Kidney epithelial cell (primary cell): ENCODE measurements at regions not wholly inside any gene's neighbourhood (a gene's known extent, or its start where the extent isn't known, plus 50 kb on each side); places are given as distances from the start of the nearest gene placed in this dataset.

Experiments
- DNase-seq: peaks from one replicate; pipeline ENCODE4 v3.0.0-alpha.2; 2010; ENCODE audit warnings: low read depth
- H3K27me3 ChIP-seq: 2 replicates; pipeline ENCODE4 v1.6.0; 2011; ENCODE audit warnings: low read length; ENCODE audit not compliant: control insufficient read depth, insufficient read depth
- H3K36me3 ChIP-seq: 2 replicates; pipeline ENCODE4 v1.5.1; 2011; ENCODE audit warnings: low read length; ENCODE audit not compliant: control insufficient read depth, insufficient read depth
- H3K4me3 ChIP-seq: 2 replicates; pipeline ENCODE4 v1.5.1; 2011; ENCODE audit warnings: low read depth, mild to moderate bottlenecking, control low read depth, low read length
- CTCF ChIP-seq: IDR thresholded peaks from 2 replicates; pipeline ENCODE4 v1.5.1; 2011; ENCODE audit warnings: mild to moderate bottlenecking, moderate library complexity, low read length, control low read depth, inconsistent platforms; ENCODE audit not compliant: insufficient read depth, poor library complexity, severe bottlenecking

DNA sequence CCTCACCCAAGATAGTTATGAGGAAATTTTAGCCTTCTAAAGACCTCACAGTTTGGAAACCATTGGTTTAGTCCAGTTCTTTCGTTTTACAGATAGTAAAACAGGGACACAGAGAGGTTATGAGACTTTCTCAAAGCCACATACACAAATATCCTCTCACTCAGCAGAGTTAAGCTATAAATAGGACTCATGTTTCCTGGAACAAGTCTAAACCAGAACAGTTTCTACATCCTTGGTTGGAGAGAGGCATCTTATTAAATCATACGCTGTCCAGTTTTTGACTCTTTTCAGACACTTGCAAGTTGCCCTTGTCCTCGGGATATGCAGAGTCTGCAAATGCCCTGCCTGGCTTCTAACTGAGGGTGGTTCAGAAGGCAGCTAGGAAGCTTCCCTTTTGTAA is 462.1 kb upstream of the DEPDC1 start:
- H3K27me3 ChIP-seq = no peaks in the 10 kb centered on the region
- no peaks in the 10 kb centered on the region for H3K36me3 ChIP-seq
- no peak for TF ChIP-seq CTCF
- no peak for DNase-seq
- no peak overlapping the region for H3K4me3 ChIP-seq

DNA sequence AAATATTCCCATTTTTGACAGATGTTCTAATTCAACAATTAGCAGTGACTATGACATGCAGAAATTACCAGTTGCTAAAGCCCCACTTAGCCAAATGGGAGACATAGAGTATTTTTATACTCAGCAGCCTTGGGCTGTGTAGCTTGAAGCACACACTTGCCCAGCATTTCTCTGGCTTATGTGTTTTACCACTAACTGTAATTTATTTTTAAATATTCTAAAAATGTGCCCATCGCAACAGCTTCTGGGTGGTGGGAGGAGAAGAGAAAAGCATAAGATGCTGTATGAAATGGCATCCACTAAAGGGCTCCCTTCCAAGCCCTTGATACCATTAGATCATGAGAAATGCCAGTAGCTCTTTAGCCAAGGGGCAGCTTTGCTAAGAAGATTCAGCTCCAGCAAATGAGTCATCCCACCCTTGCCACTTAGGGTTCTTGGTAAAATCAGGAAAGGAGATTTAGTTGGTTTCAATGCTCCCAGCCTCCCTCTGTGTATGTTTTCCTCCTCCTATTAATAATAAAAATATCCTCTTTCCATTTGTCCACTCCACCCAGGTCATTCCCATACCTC is 462.7 kb upstream of the DEPDC1 start:
- no peak for TF ChIP-seq CTCF
- H3K4me3 ChIP-seq = no peak overlapping the region
- no peaks in the 10 kb centered on the region for H3K27me3 ChIP-seq
- DNase-seq = no peak
- H3K36me3 ChIP-seq = no peaks in the 10 kb centered on the region

DNA sequence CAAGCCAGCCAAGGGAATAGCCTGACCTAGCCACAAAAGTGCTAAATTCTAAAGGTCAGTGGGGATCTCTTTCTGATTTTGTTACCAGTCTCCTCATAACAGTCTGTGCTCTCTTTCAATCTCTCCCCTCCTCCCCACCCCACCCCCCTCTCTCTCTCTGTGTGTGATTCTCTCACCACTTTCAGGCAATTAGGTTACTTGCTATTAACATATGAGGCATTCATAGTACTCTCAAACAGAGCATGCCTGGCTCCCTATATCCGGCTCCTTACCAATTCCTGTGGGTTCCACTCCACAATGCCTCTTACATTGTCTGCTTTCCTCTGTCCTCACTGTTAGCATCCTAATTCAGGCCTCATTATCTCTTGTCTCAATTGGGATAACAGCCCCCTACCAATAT is 464.3 kb upstream of the DEPDC1 start:
- TF ChIP-seq CTCF = no peak
- DNase-seq = no peak
- Histone ChIP-seq H3K27me3 (no peaks in the 10 kb centered on the region), H3K36me3 (no peaks in the 10 kb centered on the region), H3K4me3 (no peak overlapping the region)

DNA sequence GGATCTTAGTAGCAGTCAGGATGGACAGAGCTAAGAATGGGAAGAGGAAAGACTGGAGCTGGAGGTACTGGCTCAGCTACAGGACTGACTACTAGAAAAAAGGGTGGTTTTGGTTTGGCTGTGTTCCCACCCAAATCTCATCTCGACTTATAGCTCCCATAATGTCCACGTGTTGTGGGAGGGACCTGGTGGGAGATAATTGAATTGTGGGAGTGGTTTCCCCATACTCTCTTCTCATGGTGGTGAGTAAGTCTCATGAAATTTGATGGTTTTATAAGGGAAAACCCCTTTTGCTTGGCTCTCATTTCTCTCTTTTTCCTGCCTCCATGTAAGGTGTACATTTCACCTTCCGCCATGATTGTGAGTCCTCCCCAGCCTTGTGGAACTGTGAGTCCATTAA is 466.5 kb upstream of the DEPDC1 start:
- no peak overlapping the region for H3K4me3 ChIP-seq
- no peak for TF ChIP-seq CTCF
- DNase-seq = peak; percentile 25
- no peaks in the 10 kb centered on the region for H3K36me3 ChIP-seq
- H3K27me3 ChIP-seq = no peaks in the 10 kb centered on the region

DNA sequence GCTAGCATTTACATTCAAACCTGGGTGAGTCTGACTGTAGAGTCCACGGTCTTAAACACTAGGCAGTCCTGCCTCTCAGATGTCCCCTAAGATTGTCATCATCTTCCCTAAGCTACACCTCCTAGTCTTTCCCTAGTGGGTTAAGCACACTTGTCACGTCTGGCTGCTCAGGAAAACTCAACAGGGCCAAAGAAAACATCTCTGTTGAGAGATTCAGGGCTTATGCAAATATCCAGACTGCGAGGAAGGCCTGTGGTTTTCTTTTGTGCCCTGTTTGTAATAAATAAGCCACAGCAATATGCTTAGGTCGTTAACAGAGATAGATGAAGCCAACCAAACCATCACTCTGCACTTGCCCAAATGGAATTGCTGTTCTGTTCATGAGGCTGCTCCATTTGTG is 472.6 kb upstream of the DEPDC1 start:
- peak; percentile 63 for DNase-seq
- no peak for TF ChIP-seq CTCF
- Histone ChIP-seq H3K4me3 (no peak overlapping the region), H3K27me3 (no peaks in the 10 kb centered on the region), H3K36me3 (no peaks in the 10 kb centered on the region)

GRCh38 chr1:68970571-68970970 is 473.7 kb upstream of the DEPDC1 start:
- Histone ChIP-seq H3K27me3 (no peaks in the 10 kb centered on the region), H3K36me3 (no peaks in the 10 kb centered on the region), H3K4me3 (no peak overlapping the region)
- no peak for DNase-seq
- no peak for TF ChIP-seq CTCF
